IMR-90 (cell line): ENCODE measurements at regions not wholly inside any gene's neighbourhood (a gene's known extent, or its start where the extent isn't known, plus 50 kb on each side); places are given as distances from the start of the nearest gene placed in this dataset.

ENCODE experiments used
- ATAC-seq: fragments of 200-7000 bp; cut with Tn5 transposase; 2 replicates; pipeline ENCODE4 v1.9.1; 2020; ENCODE audit warnings: low read depth, mild to moderate bottlenecking, moderate library complexity
- BruUV-seq: library from RNA; stranded (reverse); fragments of 400-500 nt; replicated peaks from 2 replicates; lab custom pipeline; 2021; lab: Mats Ljungman, UMichigan
- CTCF ChIA-PET: fragments of 300-600 bp; formaldehyde crosslinking; extraction: SDS; loops from one replicate; lab custom pipeline; 2021; ENCODE audit warnings: antibody characterized with exemption; lab: Yijun Ruan, JAX
- POLR2A ChIA-PET: fragments of 300-600 bp; sonication (Branson Sonifier 250); formaldehyde crosslinking; loops from one replicate; lab custom pipeline; 2022; ENCODE audit warnings: antibody characterized with exemption; ENCODE audit not compliant: unreplicated experiment; lab: Charles Lee
- DNase-seq: peaks from one replicate; pipeline ENCODE4 v3.0.0; 2013
- H2AFZ ChIP-seq: replicated peaks from 2 replicates; pipeline ENCODE3; 2013; ENCODE audit warnings: low read length, mild to moderate bottlenecking; ENCODE audit not compliant: poor library complexity
- H2AK5ac ChIP-seq: 2 replicates; pipeline ENCODE4 v1.6.1; 2013; ENCODE audit warnings: low read depth, low read length, inconsistent platforms
- H2AK9ac ChIP-seq: replicated peaks from 2 replicates; pipeline ENCODE3; 2013; ENCODE audit warnings: mild to moderate bottlenecking, low read depth, low read length, moderate library complexity; ENCODE audit not compliant: poor library complexity
- H2BK120ac ChIP-seq: 2 replicates; pipeline ENCODE4 v1.6.1; 2013; ENCODE audit warnings: low read depth, low read length, inconsistent platforms
- H2BK15ac ChIP-seq: 3 replicates; pipeline ENCODE4 v1.6.1; 2013; ENCODE audit warnings: low read depth, low read length, inconsistent platforms
- H2BK20ac ChIP-seq: 2 replicates; pipeline ENCODE4 v1.6.1; 2013; ENCODE audit warnings: low read depth, mild to moderate bottlenecking, inconsistent platforms, low read length, moderate library complexity
- H2BK5ac ChIP-seq: 2 replicates; pipeline ENCODE4 v1.6.1; 2013; ENCODE audit warnings: mild to moderate bottlenecking, low read depth, low read length, inconsistent platforms; ENCODE audit not compliant: poor library complexity, severe bottlenecking
- H3K14ac ChIP-seq: replicated peaks from 2 replicates; pipeline ENCODE4 v1.6.1; 2013; ENCODE audit warnings: low read depth, low read length, inconsistent platforms
- H3K18ac ChIP-seq: 2 replicates; pipeline ENCODE4 v1.6.1; 2013; ENCODE audit warnings: low read depth, low read length, control low read depth
- H3K23ac ChIP-seq: 2 replicates; pipeline ENCODE4 v1.6.1; 2013; ENCODE audit warnings: low read depth, low read length, inconsistent platforms
- H3K27ac ChIP-seq: 2 replicates; pipeline ENCODE4 v1.5.1; 2013; ENCODE audit warnings: mild to moderate bottlenecking, control low read depth, low read length; ENCODE audit not compliant: insufficient read depth
- H3K27me3 ChIP-seq: 2 replicates; pipeline ENCODE4 v1.6.1; 2013; ENCODE audit warnings: low read length; ENCODE audit not compliant: control insufficient read depth, insufficient read depth
- H3K36me3 ChIP-seq: 2 replicates; pipeline ENCODE4 v1.6.1; 2013; ENCODE audit warnings: low read length, mixed read lengths; ENCODE audit not compliant: control insufficient read depth, insufficient read depth
- H3K4ac ChIP-seq: 2 replicates; pipeline ENCODE4 v1.6.1; 2013; ENCODE audit warnings: low read depth, low read length, inconsistent platforms
- H3K4me1 ChIP-seq: 2 replicates; pipeline ENCODE4 v1.6.1; 2013; ENCODE audit warnings: low read length, mixed read lengths; ENCODE audit not compliant: control insufficient read depth, insufficient read depth
- H3K4me2 ChIP-seq: 2 replicates; pipeline ENCODE4 v1.6.1; 2013; ENCODE audit warnings: low read depth, mild to moderate bottlenecking, control low read depth, low read length, moderate library complexity
- H3K4me3 ChIP-seq: 2 replicates; pipeline ENCODE4 v1.5.1; 2013; ENCODE audit warnings: low read depth, mild to moderate bottlenecking, control low read depth, low read length, moderate library complexity; ENCODE audit not compliant: insufficient read depth
- H3K56ac ChIP-seq: 2 replicates; pipeline ENCODE4 v1.6.1; 2013; ENCODE audit warnings: low read length, inconsistent platforms; ENCODE audit not compliant: insufficient read depth; ENCODE audit errors: extremely low read depth
- H3K79me1 ChIP-seq, 2 experiments: 2 replicates each; pipeline ENCODE4 v1.6.1; 2013; ENCODE audit warnings: low read length in 2 of 2, inconsistent platforms in 1 of 2, low read depth in 1 of 2
- H3K9ac ChIP-seq: 2 replicates; pipeline ENCODE4 v1.6.1; 2013; ENCODE audit warnings: low read depth, low read length, control low read depth
- H3K9me1 ChIP-seq: 2 replicates; pipeline ENCODE4 v1.6.1; 2013; ENCODE audit warnings: low read length, inconsistent platforms; ENCODE audit not compliant: insufficient read depth
- H3K9me3 ChIP-seq: 2 replicates; pipeline ENCODE4 v1.6.1; 2013; ENCODE audit warnings: low read length; ENCODE audit not compliant: control insufficient read depth, insufficient read depth
- H4K20me1 ChIP-seq: 2 replicates; pipeline ENCODE4 v1.6.1; 2013; ENCODE audit warnings: low read length, inconsistent platforms; ENCODE audit not compliant: insufficient read depth
- H4K5ac ChIP-seq: 2 replicates; pipeline ENCODE4 v1.6.1; 2013; ENCODE audit warnings: mild to moderate bottlenecking, low read depth, low read length, control low read depth
- H4K8ac ChIP-seq, 2 experiments: 2 replicates each; pipeline ENCODE4 v1.6.1; 2013; ENCODE audit warnings: low read depth in 2 of 2, low read length in 2 of 2, control low read depth in 1 of 2, inconsistent platforms in 1 of 2
- H4K91ac ChIP-seq: 2 replicates; pipeline ENCODE4 v1.6.1; 2013; ENCODE audit warnings: low read depth, low read length, inconsistent platforms; ENCODE audit not compliant: insufficient read depth
- CHD1 ChIP-seq: IDR thresholded peaks from 2 replicates; pipeline ENCODE4 v1.6.1; 2012; ENCODE audit warnings: low read depth, low read length, improper control_type of control experiment
- FOS ChIP-seq: fragments of 150-350 bp; IDR thresholded peaks from 2 replicates; pipeline ENCODE4 v1.6.1; 2016; ENCODE audit warnings: low read depth, low read length
- MAFK ChIP-seq: IDR thresholded peaks from 2 replicates; pipeline ENCODE4 v1.6.1; 2012; ENCODE audit warnings: low read depth, low read length, improper control_type of control experiment
- POLR2A ChIP-seq: IDR thresholded peaks from 2 replicates; pipeline ENCODE4 v1.6.1; 2012; ENCODE audit warnings: mild to moderate bottlenecking, low read depth, low read length
- RAD21 ChIP-seq: IDR thresholded peaks from 2 replicates; pipeline ENCODE4 v1.6.1; 2012; ENCODE audit warnings: low read length, improper control_type of control experiment
- RCOR1 ChIP-seq: IDR thresholded peaks from 2 replicates; pipeline ENCODE4 v1.6.1; 2012; ENCODE audit warnings: mild to moderate bottlenecking, low read length, improper control_type of control experiment; ENCODE audit not compliant: insufficient replicate concordance
- RFX5 ChIP-seq: IDR thresholded peaks from 2 replicates; pipeline ENCODE4 v1.8.0; 2012; ENCODE audit warnings: low read depth, mild to moderate bottlenecking, low read length, moderate library complexity
- WGBS, 2 experiments: methylation state at CpG; one replicate each; pipeline versions ENCODE4 v1.1.5 to v1.1.7; 2013; ENCODE audit warnings: missing lambda C conversion rate in 2 of 2; ENCODE audit not compliant: insufficient read length in 1 of 2; ENCODE audit errors: extremely low coverage in 2 of 2; 5-methylcytosine and 5-hydroxymethylcytosine counted together
- dilution Hi-C: fragments of 300-500 bp; cut with HindIII; formaldehyde crosslinking; loops from one replicate; pipeline ENCODE4 v1.14.3; 2018; ENCODE audit warnings: low sequenced_read_pairs; ENCODE audit not compliant: unreplicated experiment
- in situ Hi-C: fragments of 300-500 bp; cut with MboI; formaldehyde crosslinking; loops from 3 replicates; pipeline ENCODE4 v1.14.3; 2019; ENCODE audit warnings: low sequenced_read_pairs, inconsistent platforms, mixed read lengths
- intact Hi-C: fragments of 100-400 bp; cut with micrococcal nuclease; formaldehyde crosslinking; loops from 2 replicates; pipeline ENCODE4 v1.10.0; 2022

DNA sequence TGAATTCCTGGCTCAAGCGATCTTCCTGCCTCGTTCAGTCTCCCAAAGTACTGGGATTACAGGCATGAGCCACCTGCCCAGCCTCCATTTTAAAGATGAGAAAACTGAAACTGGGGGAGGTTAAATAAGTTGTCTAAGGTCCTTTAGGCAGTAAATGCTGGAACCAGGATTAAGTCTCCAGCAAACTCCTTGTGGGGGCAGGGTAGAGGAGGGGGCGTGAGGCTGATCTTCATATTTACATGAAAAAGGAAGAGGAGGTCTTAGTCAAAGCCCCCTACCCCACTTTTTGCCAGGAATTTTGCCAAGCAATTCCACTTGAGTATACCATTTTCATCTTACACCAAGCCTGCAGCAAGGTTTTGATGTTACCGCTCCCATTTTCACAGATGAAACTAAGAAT is 76.6 kb upstream of the NR4A3 start:
- intact Hi-C loops (no loop called here), in situ Hi-C loops (no loop called here), dilution Hi-C loops (no loop called here)
- TF ChIP-seq POLR2A (no peak), RCOR1 (no peak), RFX5 (no peak), MAFK (no peak), CHD1 (no peak), FOS (no peak), RAD21 (no peak)
- H3K27me3 ChIP-seq, result peaks cover 4% of the 10 kb centered on the region; the same call in 1 of the 2 replicates
- no CpG with 5 or more reads among the region's 4 CpGs for WGBS, 2 experiments
- H3K9ac ChIP-seq, result no peak overlapping the region
- no peaks in the 10 kb centered on the region for H3K9me1 ChIP-seq
- no peak overlapping the region for H2BK15ac ChIP-seq
- ChIA-PET CTCF (no interaction called here), POLR2A (no interaction called here)
- no peak overlapping the region for H2BK20ac ChIP-seq
- no peak overlapping the region for H2BK120ac ChIP-seq
- no peak overlapping the region for H3K56ac ChIP-seq
- H3K4me3 ChIP-seq, result no peak overlapping the region
- H2AFZ ChIP-seq, result no peak overlapping the region
- H4K20me1 ChIP-seq, result no peaks in the 10 kb centered on the region
- no peak overlapping the region for H2BK5ac ChIP-seq
- no peak for ATAC-seq
- H4K8ac ChIP-seq, result no peak overlapping the region
- no peak overlapping the region for H3K4ac ChIP-seq
- H3K14ac ChIP-seq, result no peak overlapping the region
- no TSS peak for BruUV-seq
- no peak overlapping the region for H2AK5ac ChIP-seq
- no peak overlapping the region for H3K4me2 ChIP-seq
- H3K36me3 ChIP-seq, result no peaks in the 10 kb centered on the region
- H2AK9ac ChIP-seq, result no peak overlapping the region
- no peaks in the 10 kb centered on the region for H3K4me1 ChIP-seq
- no peak overlapping the region for H3K27ac ChIP-seq
- no peak overlapping the region for H3K18ac ChIP-seq
- no peak overlapping the region for H3K23ac ChIP-seq
- H4K5ac ChIP-seq, result no peak overlapping the region
- H3K79me1 ChIP-seq, result no peaks in the 10 kb centered on the region
- H4K91ac ChIP-seq, result no peak overlapping the region
- DNase-seq, result no peak
- no peaks in the 10 kb centered on the region for H3K9me3 ChIP-seq
